Endothelial cell (in vitro differentiated cells): ENCODE measurements at regions not wholly inside any gene's neighbourhood (a gene's known extent, or its start where the extent isn't known, plus 50 kb on each side); places are given as distances from the start of the nearest gene placed in this dataset.
"Not testable (repeated sequence)": the region's sequence is repeated elsewhere in the genome, so short reads cannot be mapped to it uniquely, and the experiment has no call there.

Experiments used
- DNase-seq: peaks from one replicate; pipeline ENCODE4 v3.0.0; 2021; ENCODE audit warnings: low spot score
- H3K27ac Mint-ChIP-seq: one replicate; pipeline ENCODE4 v1.8.0; 2021; ENCODE audit warnings: mixed read lengths, inconsistent platforms; ENCODE audit not compliant: unreplicated experiment
- H3K27me3 Mint-ChIP-seq: one replicate; pipeline ENCODE4 v1.8.0; 2021; ENCODE audit warnings: mild to moderate bottlenecking, moderate library complexity, mixed read lengths, inconsistent platforms; ENCODE audit not compliant: unreplicated experiment
- H3K36me3 Mint-ChIP-seq: one replicate; pipeline ENCODE4 v1.8.0; 2021; ENCODE audit warnings: mild to moderate bottlenecking, low read depth, mixed read lengths, inconsistent platforms; ENCODE audit not compliant: unreplicated experiment
- H3K4me1 Mint-ChIP-seq: one replicate; pipeline ENCODE4 v1.8.0; 2021; ENCODE audit warnings: mild to moderate bottlenecking, mixed read lengths, inconsistent platforms; ENCODE audit not compliant: unreplicated experiment
- H3K4me3 Mint-ChIP-seq: one replicate; pipeline ENCODE4 v1.8.0; 2021; ENCODE audit warnings: mild to moderate bottlenecking, mixed read lengths, inconsistent platforms; ENCODE audit not compliant: unreplicated experiment
- H3K9me3 Mint-ChIP-seq: one replicate; pipeline ENCODE4 v1.8.0; 2021; ENCODE audit warnings: mixed read lengths, inconsistent platforms; ENCODE audit not compliant: unreplicated experiment
- CTCF ChIP-seq: fragments of 200-600 bp; sonication (generic); IDR thresholded peaks from one replicate; pipeline ENCODE4 v1.5.0; 2021; ENCODE audit warnings: antibody characterized with exemption; ENCODE audit not compliant: unreplicated experiment

- no peak for TF ChIP-seq CTCF
- H3K4me1 Mint-ChIP-seq, result no peaks in the 10 kb centered on the region
- peaks cover 22% of the 10 kb centered on the region for H3K9me3 Mint-ChIP-seq
- H3K36me3 Mint-ChIP-seq, result peaks cover 8% of the 10 kb centered on the region
- no peak overlapping the region for H3K4me3 Mint-ChIP-seq
- peaks cover 2% of the 10 kb centered on the region for H3K27me3 Mint-ChIP-seq
- no peak for DNase-seq
- H3K27ac Mint-ChIP-seq, result no peak overlapping the region
Observed at GRCh38 chr14:106414464-106414863, 888.1 kb downstream of the TMEM121 start.

GRCh38 chr14:106417224-106418049 lies 891.1 kb downstream of the TMEM121 start:
- peak; percentile 71 for TF ChIP-seq CTCF
- Mint-ChIP-seq H3K4me3 (peak overlapping the region; percentile 21), H3K27me3 (peaks cover 2% of the 10 kb centered on the region), H3K4me1 (no peaks in the 10 kb centered on the region), H3K27ac (no peak overlapping the region), H3K9me3 (peaks cover 29% of the 10 kb centered on the region), H3K36me3 (peaks cover 8% of the 10 kb centered on the region)
- no peak for DNase-seq

GRCh38 chr14:106419376-106419965 lies 893.1 kb downstream of the TMEM121 start:
- peaks cover 8% of the 10 kb centered on the region for H3K36me3 Mint-ChIP-seq
- no peak overlapping the region for H3K4me3 Mint-ChIP-seq
- peaks cover 2% of the 10 kb centered on the region for H3K27me3 Mint-ChIP-seq
- no peak for TF ChIP-seq CTCF
- H3K9me3 Mint-ChIP-seq, result peaks cover 42% of the 10 kb centered on the region
- no peaks in the 10 kb centered on the region for H3K4me1 Mint-ChIP-seq
- no peak for DNase-seq
- no peak overlapping the region for H3K27ac Mint-ChIP-seq

- TF ChIP-seq CTCF, result peak; percentile 36
- not testable (repeated sequence) for H3K4me1 Mint-ChIP-seq, DNase-seq, H3K36me3 Mint-ChIP-seq, H3K27ac Mint-ChIP-seq, H3K4me3 Mint-ChIP-seq, H3K27me3 Mint-ChIP-seq
- H3K9me3 Mint-ChIP-seq, result peaks cover 42% of the 10 kb centered on the region
Observed at GRCh38 chr14:106421431-106422033, 895.1 kb downstream of the TMEM121 start.

GRCh38 chr14:106422066-106422465 lies 895.7 kb downstream of the TMEM121 start:
- TF ChIP-seq CTCF, result no peak
- DNase-seq, result no peak
- Mint-ChIP-seq H3K27me3 (peaks cover 2% of the 10 kb centered on the region), H3K27ac (no peak overlapping the region), H3K4me1 (no peaks in the 10 kb centered on the region), H3K4me3 (no peak overlapping the region), H3K9me3 (peaks cover 37% of the 10 kb centered on the region), H3K36me3 (peaks cover 4% of the 10 kb centered on the region)

- not testable (repeated sequence) for H3K4me3 Mint-ChIP-seq, H3K36me3 Mint-ChIP-seq, H3K27me3 Mint-ChIP-seq, H3K27ac Mint-ChIP-seq, DNase-seq, H3K4me1 Mint-ChIP-seq
- peaks cover 22% of the 10 kb centered on the region for H3K9me3 Mint-ChIP-seq
Observed at GRCh38 chr14:106425150-106425549, 898.8 kb downstream of the TMEM121 start.
